Fibroblast of the conjunctiva (primary cell): ENCODE measurements at regions not wholly inside any gene's neighbourhood (a gene's known extent, or its start where the extent isn't known, plus 50 kb on each side); places are given as distances from the start of the nearest gene placed in this dataset.

Experiments
- DNase-seq: peaks from one replicate; pipeline ENCODE4 v3.0.0-alpha.2; 2010; ENCODE audit warnings: low read depth

- no peak for DNase-seq
These were observed 51.9 kb upstream of the CDIN1 start for GRCh38 chr15:36527235-36528162.

- DNase-seq: no peak
These were observed 50.0 kb upstream of the CDIN1 start for GRCh38 chr15:36529296-36530011.
